Natural killer cell (primary cell): ENCODE measurements at regions not wholly inside any gene's neighbourhood (a gene's known extent, or its start where the extent isn't known, plus 50 kb on each side); places are given as distances from the start of the nearest gene placed in this dataset.

ENCODE experiments used
- ATAC-seq, 3 donors: fragments of 150-1000 bp in 2 of 3; fragments of 200-7000 bp in 1 of 3; cut with Tn5 transposase; 1 replicate in 1 of 3; 2 replicates in 2 of 3; pipeline ENCODE4 v1.10.0; 2021; ENCODE audit warnings: mild to moderate bottlenecking in 2 of 3, moderate library complexity in 2 of 3
- DNase-seq, 2 donors: peaks; one replicate each; pipeline versions ENCODE4 v3.0.0 to v3.0.0-alpha.2; 2013 to 2021; ENCODE audit warnings: mixed read lengths in 1 of 2
- H3K27ac ChIP-seq: one replicate; pipeline ENCODE4 v1.5.1; 2013; ENCODE audit warnings: mild to moderate bottlenecking, low read length
- H3K27me3 ChIP-seq: one replicate; pipeline ENCODE4 v1.6.1; 2013; ENCODE audit warnings: low read length; ENCODE audit not compliant: control insufficient read depth, insufficient read depth
- H3K36me3 ChIP-seq: one replicate; pipeline ENCODE4 v1.6.1; 2013; ENCODE audit warnings: low read length; ENCODE audit not compliant: control insufficient read depth, insufficient read depth
- H3K4me1 ChIP-seq: one replicate; pipeline ENCODE4 v1.6.1; 2013; ENCODE audit warnings: low read length; ENCODE audit not compliant: control insufficient read depth, insufficient read depth
- H3K4me3 ChIP-seq: one replicate; pipeline ENCODE4 v1.5.1; 2013; ENCODE audit warnings: low read length
- H3K9me3 ChIP-seq: one replicate; pipeline ENCODE4 v1.6.1; 2013; ENCODE audit warnings: low read length; ENCODE audit not compliant: control insufficient read depth, insufficient read depth
- H3K27ac Mint-ChIP-seq, 2 donors: one replicate each; pipeline ENCODE4 v1.8.0; 2022; ENCODE audit warnings: mild to moderate bottlenecking in 2 of 2, mixed read lengths in 2 of 2, moderate library complexity in 1 of 2
- H3K27me3 Mint-ChIP-seq, 2 donors: one replicate each; pipeline ENCODE4 v1.8.0; 2022; ENCODE audit warnings: low read depth in 2 of 2, mixed read lengths in 2 of 2
- H3K36me3 Mint-ChIP-seq: one replicate; pipeline ENCODE4 v1.8.0; 2022; ENCODE audit warnings: mixed read lengths
- H3K4me1 Mint-ChIP-seq, 2 donors: one replicate each; pipeline ENCODE4 v1.8.0; 2022; ENCODE audit warnings: mixed read lengths in 2 of 2
- H3K4me3 Mint-ChIP-seq: one replicate; pipeline ENCODE4 v1.8.0; 2022; ENCODE audit warnings: mild to moderate bottlenecking, moderate library complexity, mixed read lengths
- H3K9me3 Mint-ChIP-seq, 2 donors: one replicate each; pipeline ENCODE4 v1.8.0; 2022; ENCODE audit warnings: mixed read lengths in 2 of 2
- CTCF ChIP-seq: fragments of 200-600 bp; IDR thresholded peaks from one replicate; pipeline ENCODE4 v1.8.0; 2022; ENCODE audit warnings: antibody characterized with exemption
- WGBS: methylation state at CpG from one replicate; pipeline ENCODE4 v1.1.7; 2013; ENCODE audit warnings: missing lambda C conversion rate; ENCODE audit not compliant: insufficient coverage; 5-methylcytosine and 5-hydroxymethylcytosine counted together
- intact Hi-C: fragments of 100-400 bp; cut with micrococcal nuclease; formaldehyde crosslinking; loops from one replicate; pipeline ENCODE4 v1.14.2; 2022

- peaks cover 12 to 14% of the 10 kb centered on the region in 2 donors for H3K9me3 Mint-ChIP-seq
These were observed 198.5 kb upstream of the ADAMTSL1 start for GRCh38 chr9:18275313-18275990.

GRCh38 chr9:18281291-18281690 is 192.7 kb upstream of the ADAMTSL1 start:
- no peak overlapping the region for H3K27ac ChIP-seq
- H3K4me3 Mint-ChIP-seq = no peak overlapping the region
- no peak for TF ChIP-seq CTCF
- H3K27me3 Mint-ChIP-seq = no peaks in the 10 kb centered on the region
- H3K4me1 Mint-ChIP-seq = no peaks in the 10 kb centered on the region
- H3K36me3 Mint-ChIP-seq = no peaks in the 10 kb centered on the region
- WGBS = 92% methylated on average over 8 of the region's 8 CpGs
- no peak overlapping the region for H3K27ac Mint-ChIP-seq
- no peak overlapping the region for H3K4me3 ChIP-seq
- H3K4me1 ChIP-seq = no peaks in the 10 kb centered on the region
- intact Hi-C loops = no loop called here
- H3K9me3 ChIP-seq = peaks cover 5% of the 10 kb centered on the region
- H3K36me3 ChIP-seq = no peaks in the 10 kb centered on the region
- no peak for DNase-seq
- no peak for ATAC-seq
- peaks cover 9 to 10% of the 10 kb centered on the region in 2 donors for H3K9me3 Mint-ChIP-seq
- no peaks in the 10 kb centered on the region for H3K27me3 ChIP-seq

More at GRCh38 chr9:18275313-18275990, 198.5 kb upstream of the ADAMTSL1 start:
- Histone ChIP-seq H3K36me3 (no peaks in the 10 kb centered on the region), H3K9me3 (peaks cover 5% of the 10 kb centered on the region), H3K27me3 (no peaks in the 10 kb centered on the region), H3K4me3 (no peak overlapping the region), H3K4me1 (no peaks in the 10 kb centered on the region), H3K27ac (no peak overlapping the region)
- no peaks in the 10 kb centered on the region for H3K4me1 Mint-ChIP-seq
- intact Hi-C loops = no loop called here
- no peaks in the 10 kb centered on the region for H3K27me3 Mint-ChIP-seq
- DNase-seq (no peak), ATAC-seq (no peak)
- H3K27ac Mint-ChIP-seq = no peak overlapping the region
- no peak for TF ChIP-seq CTCF
- no peaks in the 10 kb centered on the region for H3K36me3 Mint-ChIP-seq
- WGBS = 100% methylated on average over 1 of the region's 3 CpGs
- H3K4me3 Mint-ChIP-seq = no peak overlapping the region

GRCh38 chr9:18294229-18294628 is 179.7 kb upstream of the ADAMTSL1 start:
- Histone ChIP-seq H3K27me3 (no peaks in the 10 kb centered on the region), H3K36me3 (no peaks in the 10 kb centered on the region), H3K4me3 (no peak overlapping the region), H3K27ac (no peak overlapping the region), H3K4me1 (no peaks in the 10 kb centered on the region), H3K9me3 (no peaks in the 10 kb centered on the region)
- DNase-seq = no peak
- ATAC-seq = no peak
- H3K9me3 Mint-ChIP-seq = peaks cover 0 to 4% of the 10 kb centered on the region in 2 donors
- no peak overlapping the region for H3K27ac Mint-ChIP-seq
- no peak for TF ChIP-seq CTCF
- H3K4me1 Mint-ChIP-seq = no peaks in the 10 kb centered on the region
- 22% methylated on average over 1 of the region's 1 CpG for WGBS
- H3K4me3 Mint-ChIP-seq = no peak overlapping the region
- intact Hi-C loops = no loop called here
- H3K27me3 Mint-ChIP-seq = no peaks in the 10 kb centered on the region
- no peaks in the 10 kb centered on the region for H3K36me3 Mint-ChIP-seq

- no peaks in the 10 kb centered on the region for H3K4me1 ChIP-seq
- no peaks in the 10 kb centered on the region for H3K27me3 Mint-ChIP-seq
- no peak for DNase-seq
- no peak overlapping the region for H3K27ac Mint-ChIP-seq
- H3K9me3 ChIP-seq = no peaks in the 10 kb centered on the region
- intact Hi-C loops = no loop called here
- ATAC-seq = no peak
- no peaks in the 10 kb centered on the region for H3K27me3 ChIP-seq
- H3K4me3 Mint-ChIP-seq = no peak overlapping the region
- H3K36me3 Mint-ChIP-seq = no peaks in the 10 kb centered on the region
- H3K4me1 Mint-ChIP-seq = no peaks in the 10 kb centered on the region
- H3K4me3 ChIP-seq = no peak overlapping the region
- no peak overlapping the region for H3K27ac ChIP-seq
- peaks cover 0 to under 1% of the 10 kb centered on the region in 2 donors for H3K9me3 Mint-ChIP-seq
- TF ChIP-seq CTCF = no peak
- H3K36me3 ChIP-seq = no peaks in the 10 kb centered on the region
- 36% methylated on average over 1 of the region's 1 CpG for WGBS
These were observed 177.3 kb upstream of the ADAMTSL1 start for GRCh38 chr9:18296702-18297055.
